ENCODE measurements at regions not wholly inside any gene's neighbourhood (a gene's known extent, or its start where the extent isn't known, plus 50 kb on each side); places are given as distances from the start of the nearest gene placed in this dataset.
A peak's percentile ranks its signal among the peaks of the same experiment; 100 is the strongest.

- DNase-seq = no peak
These were observed 50.0 kb upstream of the TRPM1 start for GRCh38 chr15:31151301-31152233.

- no peak for DNase-seq
These were observed 52.0 kb upstream of the TRPM1 start for GRCh38 chr15:31153531-31153930.

DNA sequence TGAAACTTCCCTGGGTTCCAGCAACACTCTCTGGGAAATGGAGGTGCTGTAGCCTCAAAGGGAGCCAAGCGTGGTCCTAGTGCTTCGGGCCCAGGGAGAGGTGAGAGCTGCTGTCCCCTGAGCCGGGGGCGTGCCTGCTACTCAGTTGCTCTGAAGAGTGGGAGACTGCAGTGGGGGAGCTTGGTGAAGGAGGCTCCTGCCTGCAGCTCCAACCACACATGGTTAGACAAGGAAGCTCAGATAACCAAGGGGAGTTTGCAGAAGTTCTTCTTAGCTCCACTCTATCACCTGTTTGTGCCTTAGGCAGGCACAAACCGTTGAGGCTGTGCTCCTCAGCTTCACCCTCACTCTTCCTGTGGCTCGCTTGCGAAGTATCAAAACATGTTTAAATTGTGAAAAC is 53.6 kb upstream of the TRPM1 start:
- no peak for DNase-seq

DNA sequence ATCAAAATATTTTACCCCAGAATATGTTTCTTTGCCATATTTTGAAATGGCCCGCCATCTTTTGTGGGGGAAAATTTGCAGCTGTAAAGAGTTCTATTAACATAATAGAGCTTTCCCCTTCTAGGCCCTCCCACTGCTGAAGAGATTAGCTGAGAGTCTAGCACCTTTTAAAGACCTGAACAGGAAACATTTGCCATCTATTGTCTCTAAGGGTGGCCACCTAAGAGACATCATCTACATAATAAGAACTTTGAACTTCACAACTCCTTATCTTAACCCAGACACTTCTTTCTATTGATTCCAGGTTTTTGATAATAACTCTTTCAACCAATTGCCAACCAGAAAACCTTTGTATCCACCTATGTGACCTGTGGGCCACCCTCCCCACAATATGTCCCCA is 54.7 kb upstream of the TRPM1 start:
- no peak for DNase-seq

- no peak for DNase-seq
These were observed 55.3 kb upstream of the TRPM1 start for GRCh38 chr15:31156808-31157207.

DNA sequence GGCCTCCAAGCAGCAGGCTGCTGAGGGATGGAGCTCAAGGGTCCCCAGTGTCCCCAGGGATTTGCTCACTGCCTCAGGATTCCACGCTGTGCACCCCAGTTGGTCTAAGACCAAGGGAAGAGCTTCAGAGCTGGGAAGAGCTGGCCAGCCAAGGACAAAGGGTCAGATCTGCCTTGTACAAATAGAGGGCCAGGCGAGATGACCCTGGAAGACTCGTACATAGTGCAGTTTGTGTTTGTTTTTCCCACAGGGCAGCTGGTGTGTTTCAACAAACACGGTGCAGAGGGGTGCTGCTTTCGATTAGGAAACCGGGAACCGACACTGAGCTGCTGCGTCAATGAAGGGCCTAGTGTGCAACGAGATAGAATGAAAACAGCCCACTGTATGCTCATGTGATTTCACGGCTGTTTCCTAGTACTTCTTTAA is 56.1 kb upstream of the TRPM1 start:
- no peak for DNase-seq

GRCh38 chr15:31158858-31159569 is 57.5 kb upstream of the TRPM1 start:
- no peak for DNase-seq

DNA sequence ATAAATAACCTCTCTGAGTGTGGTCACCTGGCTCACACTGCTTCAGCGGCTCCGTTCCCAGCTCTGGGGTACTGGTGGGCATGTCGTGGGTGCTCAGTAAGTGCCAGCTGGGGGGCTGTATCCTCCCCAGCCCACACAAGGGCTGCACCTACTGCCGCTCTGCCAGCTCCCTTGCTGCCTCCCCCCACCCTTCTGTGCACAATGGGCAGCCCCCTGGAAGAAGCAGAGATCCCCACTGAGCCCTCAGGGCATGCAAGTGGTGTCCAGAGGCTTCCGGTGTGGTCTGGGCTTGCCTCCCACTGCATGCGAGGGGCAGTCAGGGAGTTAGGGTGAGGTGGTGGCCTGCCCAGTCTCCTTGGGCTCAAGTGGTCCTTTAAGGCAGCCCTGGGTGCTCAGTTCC is 58.3 kb upstream of the TRPM1 start:
- DNase-seq = no peak

GRCh38 chr15:31160297-31160696 is 58.8 kb upstream of the TRPM1 start:
- no peak for DNase-seq

DNA sequence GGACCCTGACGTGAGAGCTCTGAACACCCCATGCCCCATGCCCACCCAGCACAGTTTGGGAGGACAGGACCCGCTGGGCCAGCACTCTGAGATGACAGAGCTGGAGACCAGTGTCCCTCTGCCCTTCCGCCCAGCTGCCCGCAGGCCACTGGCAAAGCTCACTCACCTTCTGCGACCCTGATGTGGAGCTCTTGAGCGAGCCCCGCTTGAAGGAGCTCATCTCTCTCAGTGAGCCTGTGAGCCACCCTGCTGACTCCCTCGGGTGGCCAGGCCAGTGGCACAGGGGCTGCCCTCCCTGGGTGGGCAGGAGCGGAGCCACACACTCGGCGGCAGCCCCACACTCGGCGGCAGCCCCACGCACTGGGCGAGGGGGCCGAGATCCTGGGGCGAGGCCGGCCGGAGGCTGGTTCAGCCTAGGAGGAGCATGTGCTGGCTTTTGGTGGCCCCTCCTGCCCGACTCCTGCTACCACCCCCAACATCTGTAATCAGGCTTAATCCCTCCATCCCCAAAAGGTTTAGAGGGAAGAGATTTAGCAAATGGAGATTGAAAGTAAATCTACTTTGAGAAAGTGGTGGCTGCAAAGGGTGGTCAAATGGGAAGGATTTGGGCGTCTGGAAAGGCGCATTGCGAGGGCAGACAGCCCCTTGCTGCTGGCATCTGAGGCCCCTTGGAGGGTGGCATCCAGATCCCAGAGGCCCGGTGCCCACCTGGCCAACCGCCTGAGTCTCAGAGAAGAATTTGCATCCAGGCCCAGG is 59.4 kb upstream of the TRPM1 start:
- no peak for DNase-seq

DNA sequence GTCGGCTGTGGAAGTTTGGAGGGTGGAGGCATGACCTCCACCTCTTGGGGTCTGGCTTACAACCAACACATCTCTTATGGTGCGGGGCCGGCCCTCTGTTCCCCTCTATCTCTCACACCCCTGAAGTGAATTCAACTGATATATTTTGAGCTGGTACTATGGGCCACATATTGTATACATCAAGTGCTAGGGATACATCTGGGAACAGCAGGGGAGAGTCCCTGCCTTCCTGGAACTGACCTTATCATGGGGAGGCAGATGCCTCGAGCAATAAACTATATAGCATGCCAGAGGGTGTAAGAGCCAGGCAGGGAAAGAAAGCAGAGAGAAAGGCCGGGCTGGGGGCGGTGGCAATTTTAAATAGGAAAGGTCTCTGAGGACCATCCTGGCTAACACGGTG is 60.4 kb upstream of the TRPM1 start:
- DNase-seq = no peak

- no peak for DNase-seq
These were observed 61.4 kb upstream of the TRPM1 start for GRCh38 chr15:31162721-31163510.

DNA sequence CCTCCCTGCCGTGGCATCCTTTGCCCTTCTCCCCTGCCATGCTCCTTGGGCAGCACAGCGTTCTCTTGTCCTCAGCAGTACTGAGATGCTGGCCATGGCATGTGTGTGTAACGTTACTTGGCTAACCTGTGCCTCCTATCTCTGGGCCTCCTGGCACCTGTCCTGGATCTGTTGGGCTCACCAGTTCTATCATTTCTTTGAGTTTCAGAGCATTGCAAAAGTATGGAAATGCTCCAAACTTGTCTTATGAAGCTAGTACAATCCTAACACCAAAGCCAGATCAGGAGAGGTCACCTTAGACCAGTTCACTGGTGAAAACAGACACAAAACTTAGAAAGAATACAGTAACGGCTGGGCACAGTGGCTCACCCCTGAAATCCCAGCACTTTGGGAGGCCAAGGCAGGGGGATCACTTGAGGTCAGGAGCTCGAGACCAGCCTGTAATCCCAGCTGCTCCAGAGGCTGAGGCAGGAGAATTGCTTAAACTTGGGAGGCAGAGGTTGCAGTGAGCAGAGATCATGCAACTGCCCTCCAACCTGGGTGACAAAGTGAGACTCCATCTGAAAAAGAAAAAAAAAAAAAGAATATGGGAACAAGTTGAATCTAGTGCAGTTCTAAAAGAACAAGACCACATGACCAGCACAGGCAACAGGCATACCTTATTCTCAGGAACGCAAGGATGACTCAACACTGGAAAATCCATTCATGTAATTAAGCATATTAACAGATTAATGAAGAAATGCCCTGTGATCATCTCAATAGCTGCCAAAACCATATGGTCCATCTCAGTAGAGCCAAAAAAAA is 62.4 kb upstream of the TRPM1 start:
- no peak for DNase-seq

GRCh38 chr15:31164573-31164912 is 63.0 kb upstream of the TRPM1 start:
- DNase-seq = no peak

- no peak for DNase-seq
These were observed 68.0 kb upstream of the TRPM1 start for GRCh38 chr15:31169558-31169957.

DNA sequence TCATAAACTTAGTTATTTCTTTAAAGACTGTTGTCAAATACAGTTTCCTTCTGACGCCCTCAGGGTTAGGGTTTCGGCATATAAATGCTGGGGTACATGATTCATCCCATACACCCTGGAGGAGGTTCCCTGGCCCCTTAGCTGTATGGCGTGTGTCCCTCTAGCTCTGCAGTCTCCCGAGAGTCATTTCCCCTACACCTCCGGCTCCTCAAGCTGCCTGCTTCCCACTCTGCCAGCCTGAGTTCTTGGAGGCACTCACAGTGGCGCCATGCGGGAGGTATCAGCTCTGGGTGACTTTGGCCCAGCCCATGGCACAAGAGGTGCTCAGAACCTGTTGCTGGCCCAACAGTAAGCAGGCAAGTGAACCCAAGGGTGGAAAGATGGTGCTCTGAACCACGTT is 70.2 kb upstream of the TRPM1 start:
- no peak for DNase-seq

DNA sequence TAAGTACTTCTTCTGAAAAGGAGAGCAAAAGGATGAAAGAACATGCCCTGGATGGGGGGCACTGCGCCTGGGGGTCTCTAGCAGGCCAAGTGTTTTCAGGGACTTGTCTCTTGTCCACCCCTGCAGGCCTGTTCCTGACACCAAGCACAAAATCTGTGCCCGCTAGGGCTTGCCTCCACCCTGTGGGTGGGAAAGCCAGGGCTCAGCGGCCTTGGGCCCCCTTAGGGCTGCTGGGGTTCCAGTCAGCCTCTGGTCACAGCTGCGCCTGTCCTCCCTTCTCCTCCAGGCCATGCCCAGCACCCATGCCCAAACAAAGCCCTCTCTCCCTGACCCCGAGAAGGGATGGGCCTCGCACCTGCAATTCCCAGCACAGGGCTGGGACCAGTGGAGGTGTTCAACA is 71.1 kb upstream of the TRPM1 start:
- no peak for DNase-seq

GRCh38 chr15:31173790-31174450 is 72.4 kb upstream of the TRPM1 start:
- no peak for DNase-seq

DNA sequence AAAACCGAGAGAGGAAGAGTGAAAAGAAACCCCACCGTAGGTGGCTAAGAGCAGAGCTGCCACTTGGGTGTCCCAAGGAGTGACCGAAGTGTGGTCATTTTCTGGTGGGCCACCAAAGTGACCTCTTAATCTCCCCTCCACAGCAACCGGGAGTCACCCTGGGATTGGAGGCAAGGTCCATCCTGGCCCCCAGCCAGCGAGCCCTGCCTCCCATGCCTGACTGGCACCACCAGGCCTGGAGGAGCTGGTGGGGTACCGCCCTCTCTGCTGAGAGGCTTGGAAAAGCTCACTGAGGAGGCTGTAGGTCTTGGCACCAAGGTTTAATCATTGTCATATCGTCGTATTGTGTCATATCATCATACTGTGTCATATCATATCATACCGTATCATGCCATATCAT is 74.0 kb upstream of the TRPM1 start:
- DNase-seq = no peak

DNA sequence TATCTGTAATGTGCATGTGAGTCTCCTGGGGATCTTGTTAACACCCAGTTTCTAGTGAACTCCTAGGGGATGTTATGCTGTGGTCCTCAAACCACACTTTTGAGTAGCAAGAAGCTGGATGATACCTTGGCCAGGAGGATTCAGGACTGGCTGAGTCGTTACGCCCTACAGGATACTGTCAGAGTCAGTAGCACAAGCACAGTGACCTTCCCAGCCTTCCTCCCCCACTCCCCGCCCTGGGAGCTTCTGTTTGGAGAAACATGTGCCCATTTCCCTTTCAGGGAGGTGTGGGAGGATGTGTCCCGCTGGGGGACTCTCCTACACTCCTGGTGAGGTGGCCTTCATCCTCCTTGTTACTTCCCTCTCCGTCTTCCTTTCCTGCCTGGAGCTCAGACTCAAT is 76.4 kb upstream of the TRPM1 start:
- DNase-seq = peak; percentile 54 to 68 (median 54)

GRCh38 chr15:31178705-31179104 is 77.2 kb upstream of the TRPM1 start:
- DNase-seq = peak; percentile 59 to 62 (median 60)

Measured in suppressor macrophage treated with lipopolysaccharide for 1 hour (primary cell).